CD1c-positive myeloid dendritic cell (primary cell): ENCODE measurements at regions not wholly inside any gene's neighbourhood (a gene's known extent, or its start where the extent isn't known, plus 50 kb on each side); places are given as distances from the start of the nearest gene placed in this dataset.

Experiments used
- DNase-seq: peaks from one replicate; pipeline ENCODE4 v3.0.0-alpha.2; 2016; ENCODE audit errors: extremely low spot score

DNA sequence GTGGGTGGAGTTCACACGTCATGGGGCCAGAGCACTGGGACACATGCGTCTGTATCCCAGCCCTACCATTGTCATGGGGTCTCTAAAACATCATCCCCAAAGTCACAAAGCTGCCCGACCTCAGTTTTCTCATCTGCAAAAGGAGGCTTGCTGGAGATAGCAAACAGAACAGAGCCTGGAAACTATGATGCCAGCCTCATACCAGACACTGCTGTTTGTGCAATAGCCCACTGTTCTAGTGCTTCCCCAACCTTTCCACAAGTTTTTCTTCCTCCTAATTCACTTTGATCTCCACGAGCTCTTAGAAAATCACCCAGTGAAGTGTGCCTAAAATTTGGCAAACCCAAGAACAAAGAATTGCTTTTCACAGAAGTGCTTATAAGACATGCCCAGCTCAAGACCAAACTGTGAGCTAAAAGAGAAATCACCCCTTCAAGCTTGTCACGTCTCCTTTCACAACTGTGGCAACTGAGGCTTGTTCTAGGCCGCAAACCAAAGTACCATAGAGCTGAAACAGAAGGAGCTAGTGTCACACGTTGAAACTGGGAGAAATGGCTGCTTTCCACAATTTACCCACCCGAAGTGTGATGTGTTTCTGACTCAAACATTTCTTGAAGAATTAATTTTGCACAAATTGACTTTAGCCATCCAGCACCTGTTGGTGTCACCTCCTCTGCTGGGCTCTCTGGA is 162.7 kb upstream of the ID2 start:
- peak; percentile 40 for DNase-seq

DNA sequence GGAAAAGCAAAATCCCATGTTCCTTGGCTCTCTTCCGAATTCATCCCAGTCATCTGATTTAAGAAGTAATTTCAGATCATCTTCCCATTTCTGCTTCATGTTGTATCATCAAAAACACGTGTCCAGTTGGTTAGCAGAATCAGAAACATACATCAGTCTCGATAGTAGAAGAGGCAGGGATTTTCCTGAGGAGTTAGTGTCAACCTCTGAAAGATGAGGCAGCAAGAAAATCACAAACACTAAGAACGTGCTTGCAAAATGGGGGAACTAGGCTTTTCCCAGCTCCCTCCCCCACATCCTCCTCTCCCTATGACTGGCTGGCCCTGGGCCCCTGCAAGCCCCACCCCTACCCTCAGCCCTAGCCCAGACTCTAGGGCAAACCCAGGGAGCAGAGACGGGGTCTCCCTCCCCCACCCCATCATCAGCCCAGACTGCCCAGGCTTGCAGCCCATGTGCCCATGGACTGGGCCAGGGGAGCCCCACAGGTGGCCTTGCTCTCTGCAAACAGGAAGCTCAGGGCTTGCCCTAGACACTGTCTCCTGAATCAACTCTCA is 161.0 kb upstream of the ID2 start:
- peak; percentile 82 for DNase-seq

DNA sequence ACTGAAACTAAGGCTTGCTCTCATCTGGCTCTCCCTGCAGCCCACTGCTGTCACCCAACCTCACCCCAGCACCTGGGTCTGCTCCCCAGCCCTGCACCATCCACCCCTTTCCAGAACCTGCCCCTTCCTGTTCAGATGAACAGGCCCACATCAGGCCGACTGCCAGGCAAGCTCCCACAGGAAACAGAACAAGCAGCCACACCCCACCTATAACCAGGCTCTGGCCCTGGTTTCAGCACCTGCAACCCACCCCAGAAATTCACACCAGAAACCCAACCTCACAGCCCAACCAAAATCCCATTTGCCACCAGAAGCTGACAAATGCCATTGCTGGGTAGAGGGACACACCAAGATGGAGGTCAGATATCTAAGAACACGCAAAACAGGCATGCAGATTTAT is 159.2 kb upstream of the ID2 start:
- no peak for DNase-seq

DNA sequence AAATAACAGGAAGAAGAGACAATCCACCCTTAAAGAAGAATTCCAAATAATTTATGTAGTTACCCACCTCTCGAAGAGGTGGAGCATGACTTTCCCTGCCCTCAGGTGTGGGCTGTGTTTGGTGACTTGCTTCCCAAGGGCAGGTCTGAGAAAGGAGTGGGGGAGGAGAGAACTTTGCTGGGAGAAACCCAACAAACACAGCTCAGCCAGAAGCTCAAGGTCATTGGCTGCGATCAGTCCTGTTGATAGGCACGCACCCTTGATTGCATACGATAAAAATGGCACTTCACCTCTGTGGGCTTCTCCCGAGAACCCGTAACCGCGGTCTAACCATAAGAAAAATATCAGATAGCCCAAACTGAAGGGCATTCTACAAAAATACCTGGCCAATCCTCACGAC is 157.5 kb upstream of the ID2 start:
- DNase-seq, result no peak

DNA sequence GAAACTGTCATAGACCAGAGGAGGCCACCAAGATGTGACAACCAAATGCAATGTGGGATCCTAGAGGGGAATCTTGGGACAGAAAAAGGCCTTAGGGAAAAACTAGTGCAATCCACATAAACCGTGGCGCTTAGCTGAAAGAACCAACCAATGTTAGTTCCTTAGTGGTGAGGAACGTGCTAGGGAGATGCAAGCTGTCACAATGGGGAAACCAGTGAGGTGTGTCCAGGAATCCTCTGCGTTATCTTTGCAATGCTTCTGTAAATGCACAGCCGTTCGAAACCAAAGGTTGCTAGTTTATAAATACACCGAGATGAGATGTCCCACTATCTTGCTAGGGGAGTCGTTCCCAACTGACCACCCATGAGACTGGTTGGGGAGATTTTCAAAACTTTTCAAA is 157.0 kb upstream of the ID2 start:
- DNase-seq, result no peak

DNA sequence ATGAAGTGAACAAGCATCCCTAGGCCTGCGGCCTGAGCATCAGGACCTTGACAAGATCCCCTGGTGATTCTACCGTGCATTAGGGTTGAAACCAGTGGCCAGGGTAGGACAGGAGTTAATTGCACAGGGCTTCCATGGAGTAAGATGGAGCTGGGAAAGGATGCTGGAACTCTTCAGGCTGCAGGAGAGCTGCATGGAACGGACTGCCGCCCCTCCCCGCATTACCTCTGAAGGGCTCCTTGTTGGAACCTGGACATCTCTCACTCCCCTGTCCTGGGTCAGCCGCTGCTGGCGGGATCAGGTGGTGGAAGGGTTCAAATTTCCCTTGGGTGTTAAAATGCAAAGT is 156.6 kb upstream of the ID2 start:
- DNase-seq, result no peak

DNA sequence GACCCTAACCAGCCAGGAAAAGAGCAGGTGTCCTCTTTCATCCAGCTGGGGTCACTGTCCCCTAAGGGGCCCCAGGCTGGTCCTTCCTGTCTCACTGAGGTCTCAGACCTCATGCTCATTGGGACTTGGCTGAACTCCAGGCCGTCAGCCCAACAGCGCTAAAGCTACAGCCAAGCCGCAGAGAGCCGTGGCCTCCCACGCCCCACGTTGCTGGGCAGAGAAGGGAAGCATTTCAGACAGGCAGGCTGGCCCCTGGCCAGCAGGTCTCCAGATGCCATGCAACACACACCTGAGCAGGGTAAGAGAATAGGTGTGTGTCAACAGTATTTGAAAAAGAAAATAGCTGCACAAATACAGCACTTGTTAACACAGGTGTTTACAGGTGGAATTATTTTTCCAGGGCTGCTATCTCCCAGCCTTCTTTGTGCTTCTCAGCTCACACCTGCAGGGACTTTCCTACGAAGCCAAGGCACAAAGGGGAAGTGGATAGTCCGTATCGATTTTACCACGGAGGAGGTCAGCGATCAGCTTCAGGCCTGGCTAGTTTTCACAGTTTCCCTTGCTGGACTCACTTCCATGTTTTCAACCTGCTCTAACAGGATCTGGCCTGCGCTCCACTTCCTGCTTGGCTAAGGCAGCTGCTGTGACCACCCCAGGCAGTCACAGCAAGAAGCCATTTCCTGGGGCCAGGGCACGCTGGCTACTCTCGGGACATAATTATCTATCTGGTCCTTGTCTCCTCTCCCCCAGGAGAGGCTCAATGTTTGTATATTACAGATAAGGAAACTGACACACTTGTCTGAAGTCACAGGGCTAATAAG is 156.1 kb upstream of the ID2 start:
- DNase-seq, result peak; percentile 89

DNA sequence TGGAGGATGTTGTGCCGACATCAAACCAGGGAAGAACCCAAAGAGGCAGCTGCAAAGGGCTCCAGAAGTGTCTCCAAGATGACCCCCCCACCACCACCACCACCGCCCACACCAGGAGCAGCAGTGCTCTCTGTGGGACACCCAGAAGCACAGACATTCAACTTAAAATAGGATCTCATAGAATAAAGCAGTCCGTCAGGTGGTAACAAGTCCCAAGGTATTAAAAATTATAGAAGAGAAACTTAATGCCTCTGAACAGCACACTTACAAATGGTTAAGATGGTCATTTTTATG is 155.5 kb upstream of the ID2 start:
- no peak for DNase-seq

DNA sequence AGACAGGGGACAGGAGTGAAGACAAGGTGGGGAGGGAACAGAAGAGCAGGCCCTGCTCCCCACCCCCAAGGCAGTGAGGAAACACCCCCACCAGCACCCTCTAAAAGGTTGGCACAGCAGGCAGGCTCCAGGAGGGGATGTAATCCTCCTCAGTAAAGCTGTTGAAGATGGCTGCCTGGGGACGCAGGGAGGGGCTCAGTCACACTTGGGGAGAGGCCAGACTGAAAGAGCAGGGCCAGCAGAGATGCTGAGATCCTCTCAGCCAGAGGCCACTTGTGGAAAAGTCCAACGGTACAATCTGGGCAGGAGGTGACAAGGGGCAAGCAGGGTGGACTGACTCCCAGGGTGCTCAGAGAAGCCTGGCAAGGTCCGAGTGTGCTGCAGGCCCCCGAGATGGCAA is 154.8 kb upstream of the ID2 start:
- no peak for DNase-seq

DNA sequence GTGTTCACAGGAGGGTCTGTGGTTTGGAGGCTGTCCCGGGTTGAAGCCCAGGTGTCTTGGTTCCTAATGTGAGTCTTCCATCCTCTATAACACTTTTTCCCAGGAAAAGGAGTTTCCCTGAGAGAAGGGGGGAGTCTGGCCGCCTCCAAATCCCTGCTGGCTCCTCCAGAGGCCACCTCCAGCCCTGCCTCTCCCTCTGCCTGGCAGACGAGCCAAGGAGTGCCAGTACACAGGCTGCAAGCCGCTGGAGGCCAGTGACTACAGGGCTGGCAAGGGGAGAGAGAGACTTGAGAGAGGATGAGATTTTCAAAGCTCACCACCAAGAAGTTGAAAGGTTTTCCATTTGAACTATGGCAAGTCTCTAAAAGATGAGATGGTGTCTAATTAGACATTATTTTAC is 154.2 kb upstream of the ID2 start:
- DNase-seq, result no peak

DNA sequence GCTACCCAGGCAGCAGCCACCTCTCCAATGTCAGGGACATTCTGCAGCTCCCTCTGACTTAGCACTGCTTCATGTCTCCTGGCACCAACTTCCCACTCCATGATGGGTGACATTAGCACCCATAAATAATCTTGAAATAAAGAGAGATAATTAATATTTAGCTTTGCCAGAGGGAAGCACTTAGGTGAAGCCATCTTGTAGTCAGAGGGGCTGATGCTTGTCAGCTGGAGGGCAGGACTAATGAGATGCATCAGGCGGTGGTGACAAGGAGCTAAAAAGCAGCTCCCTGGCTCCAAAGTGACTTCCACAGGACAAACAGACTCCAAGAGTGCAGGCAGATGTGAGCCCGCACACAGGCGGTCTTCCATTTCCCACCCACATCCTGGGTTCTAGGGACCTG is 153.0 kb upstream of the ID2 start:
- no peak for DNase-seq

DNA sequence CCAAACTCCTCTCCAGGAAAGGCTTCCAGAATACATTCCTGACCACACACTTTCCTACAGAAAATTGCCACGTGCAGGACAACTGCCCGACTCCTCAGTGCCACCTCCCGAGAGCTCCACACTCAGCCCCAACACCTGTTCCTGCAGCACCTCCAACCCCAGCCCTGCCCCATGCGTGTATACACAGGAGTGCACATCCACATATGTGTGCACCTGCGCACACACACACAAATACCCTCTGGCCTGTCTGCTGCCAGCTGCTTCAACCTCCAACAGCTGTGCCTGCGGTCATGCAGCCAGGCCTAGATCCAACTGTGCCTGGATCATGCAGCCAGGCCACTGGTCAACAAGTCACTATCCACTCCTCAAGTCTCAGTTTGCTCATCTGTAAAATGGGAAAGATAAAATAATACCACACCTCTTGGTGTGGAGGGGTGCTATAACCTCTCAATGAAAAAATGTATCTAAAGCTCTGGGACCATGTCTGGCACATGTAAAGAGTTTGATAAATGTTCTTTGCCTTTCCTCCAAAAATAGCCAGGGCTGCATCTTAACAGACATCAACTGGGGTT is 152.1 kb upstream of the ID2 start:
- no peak for DNase-seq

DNA sequence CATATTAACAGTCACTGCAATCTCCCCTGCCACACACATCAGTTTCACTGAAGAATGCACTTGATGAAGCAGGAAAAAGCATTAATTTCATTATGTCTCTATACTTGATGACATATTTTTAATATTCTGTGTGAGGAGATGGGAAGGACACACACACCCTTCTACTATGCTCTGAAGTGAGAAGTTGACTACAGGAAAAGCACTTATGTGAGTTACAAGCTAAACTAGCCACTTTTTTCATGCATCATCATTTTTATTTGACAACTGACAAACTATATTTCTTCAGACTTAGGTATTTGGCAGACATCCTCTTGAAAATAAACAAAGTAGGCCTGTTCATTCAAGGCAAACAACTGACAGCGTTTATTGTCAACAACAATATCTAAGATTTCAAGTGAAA is 150.4 kb upstream of the ID2 start:
- DNase-seq, result no peak

DNA sequence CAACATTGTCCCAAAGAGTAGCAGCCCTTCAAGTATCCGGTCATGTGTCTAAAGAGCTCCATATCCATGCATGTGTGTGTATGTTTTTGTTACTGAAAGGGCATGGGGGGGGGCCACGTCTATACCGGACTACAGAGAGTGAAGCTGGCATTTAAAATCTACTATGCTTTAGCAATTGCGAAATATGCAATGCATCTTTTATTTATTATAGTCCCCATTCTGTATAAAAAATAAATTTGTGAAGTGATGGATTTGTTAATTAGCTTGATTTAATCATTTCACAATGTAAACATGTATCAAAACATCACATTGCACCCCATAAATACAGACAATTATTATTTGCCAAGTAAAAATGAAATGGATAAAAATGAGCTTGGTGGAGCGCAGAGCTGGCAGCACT is 149.4 kb upstream of the ID2 start:
- DNase-seq, result no peak

DNA sequence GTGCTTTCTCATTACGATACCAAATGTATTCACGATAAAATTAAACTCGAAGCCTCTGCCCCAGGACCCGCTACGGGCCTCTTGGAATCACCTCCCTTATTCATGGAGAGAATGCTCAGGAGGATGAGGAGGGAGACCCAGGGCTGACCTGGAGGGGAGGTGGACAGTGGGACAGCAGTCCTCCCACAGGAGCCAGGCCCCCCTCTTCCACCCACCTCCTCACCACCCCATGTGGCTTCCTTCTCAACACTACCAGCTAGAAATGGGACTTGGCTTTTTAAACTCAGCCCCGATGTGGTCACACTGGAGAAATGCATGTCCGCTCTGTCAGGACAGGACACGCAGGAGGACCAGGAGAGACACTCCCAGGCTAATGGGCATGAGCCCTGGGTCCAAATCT is 147.9 kb upstream of the ID2 start:
- no peak for DNase-seq

DNA sequence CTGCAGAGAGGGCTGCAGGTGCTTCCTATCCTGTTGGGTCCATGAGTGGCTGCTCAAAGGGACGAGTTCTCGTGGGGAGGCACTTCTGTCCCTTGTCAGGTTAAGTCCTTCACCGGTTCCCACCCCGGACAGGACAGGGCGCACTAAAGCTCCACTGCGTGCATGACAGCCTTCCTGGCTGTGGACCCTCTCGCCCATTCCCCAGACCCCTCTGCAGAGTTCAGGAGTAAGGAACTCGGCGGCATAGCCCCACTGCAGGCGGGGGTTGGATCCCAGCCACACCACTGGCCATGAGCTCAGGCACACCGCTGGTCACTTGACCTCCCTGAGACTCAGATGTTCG is 147.5 kb upstream of the ID2 start:
- DNase-seq, result no peak

DNA sequence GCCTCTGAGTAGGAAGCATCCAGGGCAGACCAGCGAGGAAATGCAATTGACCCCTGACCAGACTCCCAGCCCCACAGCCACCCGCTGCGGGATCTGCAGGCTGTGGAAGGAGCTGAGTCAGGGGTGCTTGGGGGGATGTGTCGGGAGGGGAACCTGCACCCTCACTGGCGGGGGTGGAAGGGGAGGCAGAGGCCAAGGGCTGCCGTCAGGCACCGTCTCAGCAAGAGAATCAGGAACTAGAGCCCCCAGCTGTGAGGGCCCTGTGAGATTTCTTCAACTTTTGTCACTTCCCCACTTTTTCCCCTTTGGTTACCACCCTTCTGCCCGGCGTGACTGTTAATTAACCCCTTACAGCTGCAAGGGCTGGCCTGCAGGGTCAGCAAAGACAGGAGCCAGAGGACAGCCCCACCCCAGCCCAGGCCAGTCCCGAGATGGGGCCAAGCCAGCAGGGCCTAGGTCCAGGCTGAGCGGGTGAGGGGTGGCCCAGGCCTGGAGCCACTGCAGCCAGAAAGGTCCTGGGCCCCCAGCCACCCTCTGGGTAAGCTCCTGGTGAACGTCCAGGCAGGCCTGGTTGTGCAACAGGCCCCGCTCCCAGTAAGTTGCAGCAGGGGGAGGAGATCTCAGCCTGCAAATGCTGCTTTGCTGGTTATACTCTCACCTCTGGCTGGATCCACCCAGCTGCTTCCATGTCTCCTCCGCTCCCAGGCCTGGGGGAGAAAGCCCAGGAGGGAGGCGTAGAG is 147.0 kb upstream of the ID2 start:
- peak; percentile 93 for DNase-seq

DNA sequence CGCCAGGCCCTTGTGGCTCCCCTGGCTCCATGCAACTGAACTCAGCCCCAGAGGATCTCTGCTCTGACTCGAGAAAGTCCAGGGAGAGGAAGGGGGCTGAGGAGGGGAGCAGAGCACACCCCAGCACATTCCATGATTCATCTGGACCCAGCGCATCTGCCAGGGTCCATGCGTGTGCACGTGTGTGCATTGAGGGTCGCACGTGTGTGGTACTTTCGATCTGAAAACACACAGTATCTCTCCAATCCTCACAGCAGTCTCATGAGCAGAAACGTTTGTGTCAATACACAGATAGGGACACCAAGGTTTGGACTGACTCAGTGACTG is 146.4 kb upstream of the ID2 start:
- no peak for DNase-seq

DNA sequence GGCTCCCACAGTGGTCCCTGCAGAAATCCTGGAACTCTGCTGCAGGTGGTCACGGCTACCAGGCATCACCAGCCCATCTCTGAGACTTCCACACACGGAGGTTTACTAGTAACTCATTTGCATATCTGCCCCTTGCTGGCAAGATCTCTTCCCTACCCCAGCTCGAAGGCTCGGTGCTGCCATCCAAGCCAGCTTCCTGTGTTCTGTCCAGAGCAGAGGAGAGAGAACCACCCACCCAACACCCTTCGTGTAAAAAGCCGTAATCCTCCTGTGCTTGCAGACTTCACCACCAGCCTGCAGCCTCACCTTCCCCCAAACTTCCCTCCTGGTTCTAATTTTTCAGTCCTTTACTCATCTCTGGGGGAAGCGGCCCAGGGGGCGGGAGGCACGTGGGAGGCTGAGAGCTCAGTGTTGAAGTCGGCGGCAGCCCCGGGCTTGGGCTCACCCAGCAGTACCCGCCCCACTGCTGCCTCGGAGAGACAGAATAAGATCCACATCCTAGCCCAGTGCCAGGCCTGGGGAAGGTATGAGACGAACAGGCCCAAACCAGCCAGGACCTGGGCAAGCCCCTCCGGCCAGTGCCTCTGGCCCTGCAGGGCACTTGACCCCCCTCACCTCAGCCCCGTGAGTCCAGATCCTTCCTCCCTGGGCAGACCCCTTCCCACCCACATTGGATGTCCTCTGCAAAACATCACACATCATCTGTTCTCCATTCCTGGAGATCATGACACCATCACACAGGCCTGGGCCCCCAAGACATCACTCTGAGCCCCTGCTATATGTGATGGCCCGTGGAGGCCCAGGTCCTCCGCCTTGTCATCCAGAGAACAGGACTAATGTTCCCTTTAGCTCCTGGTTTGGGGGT is 145.8 kb upstream of the ID2 start:
- DNase-seq, result peak; percentile 71

DNA sequence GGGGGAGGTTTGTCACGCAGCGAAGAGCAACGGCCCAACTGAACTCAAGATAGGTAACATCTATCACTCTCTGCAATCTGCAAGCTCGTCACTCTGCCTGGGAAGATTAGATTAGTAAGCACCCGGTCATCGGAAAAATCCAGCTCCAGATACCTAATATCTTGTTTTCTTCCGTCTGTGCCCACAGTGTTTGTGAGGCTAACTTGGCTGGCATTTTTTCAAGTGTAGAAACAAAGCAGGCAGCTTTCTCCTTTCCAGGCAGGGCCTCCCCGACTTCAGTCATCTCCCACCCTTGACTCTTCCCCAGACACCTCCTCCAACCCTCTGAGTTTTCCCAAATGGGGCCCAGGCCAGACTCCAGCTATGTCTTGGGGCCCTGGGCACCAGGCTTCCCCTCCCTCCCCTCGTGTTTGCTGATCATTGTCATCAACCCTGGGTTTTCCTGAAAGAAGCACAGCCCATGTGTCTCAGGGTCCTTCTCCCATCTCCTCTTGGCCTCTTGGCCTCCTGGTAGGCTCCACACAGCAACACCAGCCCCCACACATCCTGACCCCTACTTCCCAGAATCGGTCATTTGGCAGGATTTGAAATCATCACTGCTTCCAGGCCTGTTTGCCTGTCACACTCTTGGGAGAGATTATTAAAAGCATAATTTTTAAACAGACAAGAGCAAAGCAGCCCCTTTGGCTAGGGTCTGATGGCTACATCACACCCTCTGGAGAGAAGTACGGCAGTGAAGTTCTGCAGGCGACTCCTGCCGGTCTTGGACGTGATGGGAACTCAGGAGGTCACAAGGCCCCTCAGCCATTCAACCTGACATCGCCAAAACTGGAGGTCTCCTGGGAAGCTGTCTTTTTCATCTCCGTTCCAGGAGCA is 144.9 kb upstream of the ID2 start:
- DNase-seq, result no peak
